ENCODE measurements at regions not wholly inside any gene's neighbourhood (a gene's known extent, or its start where the extent isn't known, plus 50 kb on each side); places are given as distances from the start of the nearest gene placed in this dataset.

- H3K4me3 ChIP-seq (ENCODE audit: low read depth, low read length), result no peak overlapping the region
- TF ChIP-seq CTCF (conservative IDR thresholded peaks at IDR 0.05; ENCODE audit: low read depth, low read length), result no peak
- no peak for DNase-seq (ENCODE audit: low read depth)
Observed at GRCh38 chr2:129439406-129440302, 539.8 kb upstream of the RAB6C start.

- no peak overlapping the region for H3K4me3 ChIP-seq (ENCODE audit: low read depth, low read length)
- TF ChIP-seq CTCF (conservative IDR thresholded peaks at IDR 0.05; ENCODE audit: low read depth, low read length), result no peak
- DNase-seq (ENCODE audit: low read depth), result no peak
Observed at GRCh38 chr2:129441610-129442009, 537.9 kb upstream of the RAB6C start.

- DNase-seq (ENCODE audit: low read depth), result no peak
- TF ChIP-seq CTCF (conservative IDR thresholded peaks at IDR 0.05; ENCODE audit: low read depth, low read length), result no peak
- no peak overlapping the region for H3K4me3 ChIP-seq (ENCODE audit: low read depth, low read length)
Observed at GRCh38 chr2:129443235-129443864, 536.1 kb upstream of the RAB6C start.

GRCh38 chr2:129443865-129444739 is 535.4 kb upstream of the RAB6C start:
- no peak overlapping the region for H3K4me3 ChIP-seq (ENCODE audit: low read depth, low read length)
- TF ChIP-seq CTCF (conservative IDR thresholded peaks at IDR 0.05; ENCODE audit: low read depth, low read length), result no peak
- no peak for DNase-seq (ENCODE audit: low read depth)

GRCh38 chr2:129444751-129445150 is 534.7 kb upstream of the RAB6C start:
- TF ChIP-seq CTCF (conservative IDR thresholded peaks at IDR 0.05; ENCODE audit: low read depth, low read length), result no peak
- no peak overlapping the region for H3K4me3 ChIP-seq (ENCODE audit: low read depth, low read length)
- DNase-seq (ENCODE audit: low read depth), result no peak

- no peak overlapping the region for H3K4me3 ChIP-seq (ENCODE audit: low read depth, low read length)
Observed at GRCh38 chr2:129456691-129457090, 522.8 kb upstream of the RAB6C start.

More at GRCh38 chr2:129456691-129457090, 522.8 kb upstream of the RAB6C start:
- no peak for DNase-seq (ENCODE audit: low read depth)
- no peak for TF ChIP-seq CTCF (conservative IDR thresholded peaks at IDR 0.05; ENCODE audit: low read depth, low read length)

Measured in choroid plexus epithelial cell (primary cell).